D341Med (cell line): ENCODE measurements at regions not wholly inside any gene's neighbourhood (a gene's known extent, or its start where the extent isn't known, plus 50 kb on each side); places are given as distances from the start of the nearest gene placed in this dataset.

Experiments used
- DNase-seq: peaks from one replicate; pipeline ENCODE4 v3.0.0; 2012; ENCODE audit warnings: low spot score

GRCh38 chr2:144606466-144607095, 86.7 kb upstream of the ZEB2 start:
- no peak for DNase-seq

GRCh38 chr2:144605231-144605840, 85.4 kb upstream of the ZEB2 start:
- DNase-seq: no peak

- no peak for DNase-seq
These were observed 83.4 kb upstream of the ZEB2 start for GRCh38 chr2:144603334-144603733.

- no peak for DNase-seq
These were observed 79.0 kb upstream of the ZEB2 start for GRCh38 chr2:144598906-144599305.

GRCh38 chr2:144597894-144598593, 78.1 kb upstream of the ZEB2 start:
- no peak for DNase-seq

GRCh38 chr2:144597388-144597787, 77.5 kb upstream of the ZEB2 start:
- DNase-seq: no peak

- DNase-seq: no peak
These were observed 76.4 kb upstream of the ZEB2 start for GRCh38 chr2:144596073-144596871.

- DNase-seq: no peak
These were observed 75.8 kb upstream of the ZEB2 start for GRCh38 chr2:144595686-144596072.

GRCh38 chr2:144595279-144595678, 75.4 kb upstream of the ZEB2 start:
- DNase-seq: no peak

- DNase-seq: no peak
These were observed 73.9 kb upstream of the ZEB2 start for GRCh38 chr2:144593803-144594202.

GRCh38 chr2:144592500-144593256, 72.8 kb upstream of the ZEB2 start:
- DNase-seq: no peak

- DNase-seq: no peak
These were observed 67.4 kb upstream of the ZEB2 start for GRCh38 chr2:144587306-144587705.

GRCh38 chr2:144586476-144586875, 66.6 kb upstream of the ZEB2 start:
- no peak for DNase-seq

GRCh38 chr2:144583741-144584453, 64.0 kb upstream of the ZEB2 start:
- DNase-seq: no peak

GRCh38 chr2:144583381-144583729, 63.4 kb upstream of the ZEB2 start:
- DNase-seq: no peak

- no peak for DNase-seq
These were observed 62.9 kb upstream of the ZEB2 start for GRCh38 chr2:144582651-144583380.

GRCh38 chr2:144580521-144581161, 60.7 kb upstream of the ZEB2 start:
- peak; percentile 39 for DNase-seq

- DNase-seq: no peak
These were observed 59.6 kb upstream of the ZEB2 start for GRCh38 chr2:144579556-144579955.

- no peak for DNase-seq
These were observed 58.2 kb upstream of the ZEB2 start for GRCh38 chr2:144578099-144578498.

GRCh38 chr2:144572977-144573376, 53.1 kb upstream of the ZEB2 start:
- no peak for DNase-seq
